NT2/D1 (cell line): ENCODE measurements at regions not wholly inside any gene's neighbourhood (a gene's known extent, or its start where the extent isn't known, plus 50 kb on each side); places are given as distances from the start of the nearest gene placed in this dataset.

Experiments used
- SUZ12 ChIP-seq: IDR thresholded peaks from 2 replicates; pipeline ENCODE4 v1.6.1; 2011; ENCODE audit not compliant: insufficient read length, insufficient read depth; ENCODE audit errors: extremely low read depth
- YY1 ChIP-seq: IDR thresholded peaks from 2 replicates; pipeline ENCODE4 v1.6.1; 2011; ENCODE audit not compliant: insufficient read length, insufficient read depth
- ZNF274 ChIP-seq: IDR thresholded peaks from 2 replicates; pipeline ENCODE4 v1.6.1; 2011; ENCODE audit warnings: mild to moderate bottlenecking, low read depth, low read length

GRCh38 chr2:77642339-77642738 lies 120.2 kb upstream of the LRRTM4 start:
- TF ChIP-seq ZNF274, result no peak
- no peak for TF ChIP-seq YY1
- no peak for TF ChIP-seq SUZ12
